22Rv1 (cell line): ENCODE measurements at regions not wholly inside any gene's neighbourhood (a gene's known extent, or its start where the extent isn't known, plus 50 kb on each side); places are given as distances from the start of the nearest gene placed in this dataset.

Source experiments
- H3K27ac ChIP-seq: fragments of 450-650 bp; 2 replicates; pipeline ENCODE4 v1.5.1; 2017
- ZFX ChIP-seq: fragments of 450-650 bp; IDR thresholded peaks from 2 replicates; pipeline ENCODE4 v1.6.1; 2017; ENCODE audit warnings: antibody characterized with exemption, borderline replicate concordance
- TF ChIP-seq, protein P1 (sequence below): fragments of 450-650 bp; IDR thresholded peaks from 2 replicates; pipeline ENCODE4 v1.5.1; 2017; ENCODE audit warnings: mild to moderate bottlenecking

DNA sequence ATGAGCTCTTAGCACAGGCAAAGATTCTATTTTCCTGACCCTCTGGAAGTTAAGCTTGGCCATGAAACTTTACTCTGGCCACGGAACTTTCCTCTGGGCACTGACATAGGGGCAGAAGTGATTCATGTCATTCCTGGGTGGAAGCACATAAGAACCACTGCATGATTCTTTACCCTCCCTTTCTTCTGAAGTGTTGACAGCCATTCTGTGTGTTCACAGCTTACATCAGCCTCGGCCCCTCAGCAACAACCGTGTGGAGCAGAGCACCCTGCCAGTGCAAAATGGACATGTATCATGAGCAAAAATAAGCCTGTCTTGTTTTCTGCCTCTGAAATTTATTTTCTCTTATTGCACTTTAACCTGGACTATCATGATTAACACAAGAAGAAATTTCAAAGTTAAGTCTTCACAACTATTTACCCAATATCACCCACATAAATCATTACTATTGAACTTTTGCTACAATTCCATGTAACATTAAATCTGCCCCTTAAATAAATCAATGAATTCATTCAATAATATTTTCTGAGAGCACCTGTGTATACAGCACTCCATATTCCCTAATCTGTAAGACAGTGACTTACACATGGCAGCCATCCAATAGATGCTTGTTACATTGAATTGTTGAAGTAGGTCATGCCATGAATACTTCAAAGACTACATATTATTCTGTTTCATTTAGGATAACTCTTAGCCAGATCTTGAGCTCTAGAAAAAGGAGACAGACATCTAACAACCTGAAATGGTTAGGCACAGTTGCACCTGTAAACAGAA, 531.9 kb downstream of the IRS1 start:
- no peak overlapping the region for H3K27ac ChIP-seq
- no peak for TF ChIP-seq ZFX
- TF ChIP-seq, protein P1, sequence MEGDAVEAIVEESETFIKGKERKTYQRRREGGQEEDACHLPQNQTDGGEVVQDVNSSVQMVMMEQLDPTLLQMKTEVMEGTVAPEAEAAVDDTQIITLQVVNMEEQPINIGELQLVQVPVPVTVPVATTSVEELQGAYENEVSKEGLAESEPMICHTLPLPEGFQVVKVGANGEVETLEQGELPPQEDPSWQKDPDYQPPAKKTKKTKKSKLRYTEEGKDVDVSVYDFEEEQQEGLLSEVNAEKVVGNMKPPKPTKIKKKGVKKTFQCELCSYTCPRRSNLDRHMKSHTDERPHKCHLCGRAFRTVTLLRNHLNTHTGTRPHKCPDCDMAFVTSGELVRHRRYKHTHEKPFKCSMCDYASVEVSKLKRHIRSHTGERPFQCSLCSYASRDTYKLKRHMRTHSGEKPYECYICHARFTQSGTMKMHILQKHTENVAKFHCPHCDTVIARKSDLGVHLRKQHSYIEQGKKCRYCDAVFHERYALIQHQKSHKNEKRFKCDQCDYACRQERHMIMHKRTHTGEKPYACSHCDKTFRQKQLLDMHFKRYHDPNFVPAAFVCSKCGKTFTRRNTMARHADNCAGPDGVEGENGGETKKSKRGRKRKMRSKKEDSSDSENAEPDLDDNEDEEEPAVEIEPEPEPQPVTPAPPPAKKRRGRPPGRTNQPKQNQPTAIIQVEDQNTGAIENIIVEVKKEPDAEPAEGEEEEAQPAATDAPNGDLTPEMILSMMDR, result no peak

DNA sequence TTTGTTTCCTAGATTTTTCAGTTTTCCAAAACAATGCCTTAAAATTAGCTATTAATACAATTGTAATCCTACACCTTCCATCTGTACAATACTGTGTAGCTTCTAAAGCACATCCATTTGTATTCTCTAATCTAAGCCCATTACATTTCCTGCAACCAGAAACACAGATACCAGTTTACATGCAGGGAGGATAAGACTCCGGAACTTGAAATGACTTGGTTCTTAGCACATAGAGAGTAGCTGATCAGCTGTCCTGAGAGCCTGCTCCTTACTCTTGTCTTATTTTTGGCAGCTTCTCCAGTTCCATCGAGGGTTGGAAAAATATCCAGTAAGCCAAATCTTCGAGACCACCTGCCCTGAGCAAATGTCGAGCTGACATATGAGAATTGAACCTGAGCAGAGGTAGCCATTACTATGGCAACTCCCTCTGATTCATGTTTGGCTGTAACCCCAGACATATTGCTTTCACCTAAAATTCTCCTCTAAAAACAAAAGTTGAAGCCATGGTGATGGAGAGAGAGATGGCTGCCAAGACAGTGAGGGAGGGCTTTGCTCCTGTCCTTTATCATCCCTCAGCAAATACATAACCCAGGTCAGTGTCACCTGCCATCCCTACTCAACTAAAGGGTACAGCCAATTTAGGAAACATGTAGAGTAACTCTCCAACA, 542.8 kb downstream of the IRS1 start:
- TF ChIP-seq, protein P1, result no peak
- no peak for TF ChIP-seq ZFX
- H3K27ac ChIP-seq, result no peak overlapping the region

DNA sequence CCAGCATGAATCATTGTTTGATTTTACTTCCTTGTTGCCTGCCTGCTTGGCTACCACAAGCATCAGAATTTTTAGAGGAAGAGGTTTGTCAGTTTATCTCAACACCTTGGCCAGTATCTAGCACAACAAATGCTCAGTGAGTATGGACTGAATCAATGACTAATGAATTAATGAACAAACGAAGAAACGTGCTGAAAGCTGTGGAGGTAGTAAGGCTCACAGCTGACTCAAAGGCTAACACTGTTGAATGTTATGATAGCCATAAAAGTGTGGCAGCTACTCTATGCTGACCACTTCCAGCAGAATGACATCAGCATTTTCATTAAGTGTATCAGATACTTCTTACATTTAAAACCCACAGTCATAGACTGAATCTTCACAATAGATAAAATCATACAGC, 543.4 kb downstream of the IRS1 start:
- TF ChIP-seq ZFX, result no peak
- TF ChIP-seq, protein P1, result no peak
- H3K27ac ChIP-seq, result no peak overlapping the region

DNA sequence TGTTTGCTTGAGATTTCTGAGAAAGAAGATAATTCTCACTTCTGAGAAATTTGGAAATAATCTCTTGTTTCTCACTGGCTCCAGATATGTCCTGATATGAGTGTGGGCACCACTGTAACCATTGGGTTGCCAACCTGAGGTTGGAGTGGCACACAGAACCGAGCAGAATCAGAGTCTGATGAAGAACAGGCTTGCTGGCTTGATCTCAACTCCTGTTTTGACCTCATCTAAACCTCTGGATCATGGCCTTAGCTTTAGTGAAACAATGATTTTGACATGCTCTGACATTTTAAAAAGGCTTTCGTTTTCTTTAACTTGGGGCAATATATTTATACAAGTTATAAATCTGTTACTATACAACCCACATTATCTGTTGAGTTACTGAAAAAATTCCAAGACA, 548.0 kb downstream of the IRS1 start:
- TF ChIP-seq, protein P1, result no peak
- no peak for TF ChIP-seq ZFX
- no peak overlapping the region for H3K27ac ChIP-seq

DNA sequence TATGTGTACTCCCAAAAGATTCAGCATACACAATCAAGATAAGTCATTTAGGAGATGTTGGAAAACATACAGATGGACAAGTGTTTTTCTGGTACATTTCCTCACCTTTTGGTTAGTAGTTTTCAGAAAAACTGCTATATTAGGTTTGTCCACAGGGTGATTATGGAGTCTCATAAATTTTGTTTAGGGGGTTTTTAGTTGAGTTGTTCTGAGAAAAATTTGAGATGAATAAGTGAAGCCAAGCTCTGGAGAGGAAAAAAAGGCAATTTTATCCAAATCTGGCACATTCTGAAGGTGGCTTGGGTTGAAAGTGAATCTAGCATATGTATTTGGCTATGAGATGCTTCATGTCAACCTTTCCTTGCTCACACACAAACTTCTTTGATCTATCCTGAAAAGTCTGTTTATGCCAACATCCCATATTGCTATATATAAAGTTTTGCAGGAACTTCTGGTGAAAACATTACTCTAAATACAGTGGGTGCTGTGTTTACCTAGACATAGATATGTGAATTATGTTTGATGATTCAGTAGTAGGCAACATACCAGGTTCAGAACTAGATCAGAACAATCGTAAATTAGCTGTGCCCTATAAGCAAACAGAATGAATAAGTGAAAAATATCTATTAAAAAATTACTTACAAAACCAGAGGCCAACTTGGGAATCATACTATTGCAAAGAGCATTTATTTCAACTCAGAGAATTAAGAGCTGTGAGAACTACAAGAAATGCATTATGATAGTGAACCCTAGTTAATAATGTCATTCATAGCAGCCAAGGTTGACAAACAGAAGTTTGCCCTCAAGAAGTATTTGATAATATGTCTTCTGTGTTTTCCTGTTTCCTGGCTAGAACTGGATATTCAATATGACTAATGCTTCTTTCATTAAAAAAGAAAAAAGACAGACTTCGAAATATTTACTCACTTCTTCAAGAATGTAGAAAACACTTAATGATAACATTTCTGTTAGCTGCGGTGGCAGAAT, 552.0 kb downstream of the IRS1 start:
- no peak overlapping the region for H3K27ac ChIP-seq

DNA sequence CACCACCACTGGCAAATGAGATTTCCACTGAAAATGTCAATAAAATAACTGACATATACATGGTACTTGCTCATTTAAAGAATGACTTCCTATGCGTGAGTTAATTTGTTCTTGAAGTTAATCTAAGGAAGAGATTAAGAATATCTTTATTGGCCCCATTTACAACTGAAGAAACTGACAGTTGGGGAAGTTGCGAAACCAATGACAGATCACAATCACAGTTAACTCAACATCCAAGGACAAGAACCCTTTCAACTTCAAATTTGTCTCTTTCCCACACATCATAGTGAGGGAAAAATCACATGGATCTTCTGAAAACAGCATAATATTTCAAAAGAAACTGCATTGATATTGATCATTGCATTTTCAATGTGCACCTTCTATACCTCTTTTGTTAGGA, 565.4 kb downstream of the IRS1 start:
- TF ChIP-seq, protein P1, result no peak
- TF ChIP-seq ZFX, result no peak
- no peak overlapping the region for H3K27ac ChIP-seq

More for the DNA sequence above, 552.0 kb downstream of the IRS1 start:
- TF ChIP-seq ZFX, result no peak
- TF ChIP-seq, protein P1, result no peak
